ENCODE measurements at regions not wholly inside any gene's neighbourhood (a gene's known extent, or its start where the extent isn't known, plus 50 kb on each side); places are given as distances from the start of the nearest gene placed in this dataset.

DNA sequence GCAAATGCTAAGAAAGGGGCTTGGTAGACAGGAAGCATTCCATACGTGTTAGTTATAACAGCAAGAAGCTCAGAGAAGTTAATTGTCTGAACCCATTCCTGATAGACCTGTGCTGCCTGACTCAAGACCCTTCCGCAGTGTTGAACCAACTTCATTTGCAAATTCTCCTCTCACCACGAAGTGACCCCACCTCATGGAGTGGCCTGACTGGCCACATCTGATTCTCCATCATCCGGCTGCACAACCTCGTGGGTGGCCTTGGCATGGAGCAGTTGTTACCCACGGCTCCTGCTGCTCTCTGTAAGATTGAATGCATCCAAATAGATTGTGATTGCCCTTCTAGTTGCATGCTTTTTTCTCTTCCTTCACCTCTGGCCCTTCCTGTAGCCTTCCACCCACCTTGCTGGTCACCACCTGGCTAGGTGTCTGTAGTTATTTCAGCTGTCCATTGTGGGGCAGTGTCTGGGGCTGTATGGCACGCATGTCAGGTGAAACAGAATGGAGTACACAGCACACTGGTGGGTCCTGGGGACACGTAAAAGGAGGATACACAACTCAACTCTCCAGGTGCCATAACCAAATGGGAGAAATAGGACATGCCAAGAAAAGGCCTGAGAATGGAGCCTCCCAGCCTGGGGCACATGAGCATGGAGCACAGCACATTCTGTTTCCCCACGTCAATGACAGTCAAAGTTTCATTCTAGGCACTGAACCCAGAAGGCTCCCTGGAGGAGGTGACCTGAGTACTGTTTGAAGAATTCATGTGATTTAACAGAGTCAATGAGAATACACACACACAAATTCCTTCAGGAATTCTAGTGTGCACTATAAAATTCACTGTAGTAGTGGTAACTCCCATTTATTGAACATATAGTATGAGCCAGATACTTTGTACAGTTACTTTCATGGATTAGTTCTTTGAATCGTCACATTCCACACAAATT, 70.5 kb upstream of the PTCH1 start:
- TF ChIP-seq, protein P1, sequence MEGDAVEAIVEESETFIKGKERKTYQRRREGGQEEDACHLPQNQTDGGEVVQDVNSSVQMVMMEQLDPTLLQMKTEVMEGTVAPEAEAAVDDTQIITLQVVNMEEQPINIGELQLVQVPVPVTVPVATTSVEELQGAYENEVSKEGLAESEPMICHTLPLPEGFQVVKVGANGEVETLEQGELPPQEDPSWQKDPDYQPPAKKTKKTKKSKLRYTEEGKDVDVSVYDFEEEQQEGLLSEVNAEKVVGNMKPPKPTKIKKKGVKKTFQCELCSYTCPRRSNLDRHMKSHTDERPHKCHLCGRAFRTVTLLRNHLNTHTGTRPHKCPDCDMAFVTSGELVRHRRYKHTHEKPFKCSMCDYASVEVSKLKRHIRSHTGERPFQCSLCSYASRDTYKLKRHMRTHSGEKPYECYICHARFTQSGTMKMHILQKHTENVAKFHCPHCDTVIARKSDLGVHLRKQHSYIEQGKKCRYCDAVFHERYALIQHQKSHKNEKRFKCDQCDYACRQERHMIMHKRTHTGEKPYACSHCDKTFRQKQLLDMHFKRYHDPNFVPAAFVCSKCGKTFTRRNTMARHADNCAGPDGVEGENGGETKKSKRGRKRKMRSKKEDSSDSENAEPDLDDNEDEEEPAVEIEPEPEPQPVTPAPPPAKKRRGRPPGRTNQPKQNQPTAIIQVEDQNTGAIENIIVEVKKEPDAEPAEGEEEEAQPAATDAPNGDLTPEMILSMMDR (tag by site-specific recombination; IDR thresholded peaks at IDR 0.05) = no peak
- TF ChIP-seq GLI2 (tag by site-specific recombination; IDR thresholded peaks at IDR 0.05; ENCODE audit: borderline replicate concordance, low read depth) = no peak
- TF ChIP-seq ZNF248 (tag by site-specific recombination; IDR thresholded peaks at IDR 0.05) = no peak
